ENCODE measurements at regions not wholly inside any gene's neighbourhood (a gene's known extent, or its start where the extent isn't known, plus 50 kb on each side); places are given as distances from the start of the nearest gene placed in this dataset.

DNA sequence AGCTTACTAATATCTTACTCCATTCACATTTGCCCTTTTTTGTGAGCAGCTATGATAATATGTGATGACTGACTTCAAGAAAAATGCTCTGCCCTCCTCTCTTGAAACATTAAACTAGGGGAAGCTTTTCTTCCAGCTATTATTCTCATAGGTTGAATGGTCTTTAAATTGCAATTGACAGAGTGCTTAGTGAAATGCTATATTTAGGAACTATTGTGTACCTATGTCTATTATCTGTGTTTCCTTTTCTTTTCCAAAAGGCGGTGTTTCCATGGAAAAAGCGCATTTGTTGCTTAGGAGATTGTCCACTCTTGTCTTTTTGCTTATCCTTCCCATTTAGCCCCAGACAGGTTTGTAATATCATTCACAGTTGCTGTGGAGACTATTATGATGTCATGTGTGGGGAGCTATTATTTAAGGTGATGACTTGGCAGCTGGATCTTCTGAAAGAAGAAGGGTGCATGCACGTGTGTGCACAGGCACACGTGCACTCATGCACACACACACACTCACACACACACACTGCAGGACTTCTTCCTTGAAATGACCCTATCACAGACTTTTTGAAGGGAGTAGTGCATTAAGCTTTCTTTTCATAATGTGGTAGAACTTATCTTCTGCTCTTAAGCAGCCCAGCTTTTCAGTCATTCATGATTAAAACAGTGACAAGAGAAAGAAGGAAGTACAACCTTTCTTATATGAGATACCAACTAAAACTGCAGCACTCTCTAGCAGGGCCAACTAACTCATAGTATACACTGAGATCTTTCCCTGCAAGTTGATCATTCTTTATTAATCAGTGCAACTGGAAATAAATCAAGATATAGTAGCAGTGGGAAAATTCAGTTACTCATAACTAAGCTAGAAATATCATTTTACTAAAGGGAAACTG lies 340.8 kb upstream of the MTNR1B start:
- H3K36me3 ChIP-seq (ENCODE audit: insufficient read depth) = no peaks in the 10 kb centered on the region
- Mint-ChIP-seq H3K4me1 (peaks cover 24% of the 10 kb centered on the region), H3K27me3 (ENCODE audit: insufficient read depth, low read depth, poor library complexity) (no peaks in the 10 kb centered on the region), H3K4me3 (no peak overlapping the region), H3K36me3 (ENCODE audit: low read depth) (peaks cover 3% of the 10 kb centered on the region; the same call in 1 of the 3 replicates), H3K27ac (no peak overlapping the region), H3K9me3 (no peaks in the 10 kb centered on the region)
- ATAC-seq (no peak), DNase-seq (ENCODE audit: low spot score) (no peak)
- H3K4me3 ChIP-seq = no peak overlapping the region
- H3K27ac ChIP-seq (ENCODE audit: low read depth) = no peak overlapping the region
- peaks cover 7% of the 10 kb centered on the region; the same call in 1 of the 2 replicates for H3K4me1 ChIP-seq (ENCODE audit: insufficient read depth)
- no peaks in the 10 kb centered on the region for H3K27me3 ChIP-seq (ENCODE audit: insufficient read depth)
- H2AFZ ChIP-seq = no peak overlapping the region
- H3K79me2 ChIP-seq (replicated peaks; ENCODE audit: insufficient read depth) = no peaks in the 10 kb centered on the region
- no peak overlapping the region for H3K4me2 ChIP-seq
- no peaks in the 10 kb centered on the region for H3K9me2 ChIP-seq (ENCODE audit: insufficient read depth)
- TF ChIP-seq CREB1 (CRISPR knock-in tag; IDR thresholded peaks at IDR 0.05; ENCODE audit: low read depth) (no peak), ZNF331 (CRISPR knock-in tag; IDR thresholded peaks at IDR 0.05; ENCODE audit: low read depth) (no peak), STAT1 (IDR thresholded peaks at IDR 0.05; ENCODE audit: unreplicated experiment) (no peak), NANOG (IDR thresholded peaks at IDR 0.05; ENCODE audit: borderline replicate concordance) (no peak), EZH2phosphoT487 (IDR thresholded peaks at IDR 0.05; ENCODE audit: unreplicated experiment) (no peak), ZNF462 (CRISPR knock-in tag; IDR thresholded peaks at IDR 0.05) (no peak)
- TF ChIP-seq, protein P1, sequence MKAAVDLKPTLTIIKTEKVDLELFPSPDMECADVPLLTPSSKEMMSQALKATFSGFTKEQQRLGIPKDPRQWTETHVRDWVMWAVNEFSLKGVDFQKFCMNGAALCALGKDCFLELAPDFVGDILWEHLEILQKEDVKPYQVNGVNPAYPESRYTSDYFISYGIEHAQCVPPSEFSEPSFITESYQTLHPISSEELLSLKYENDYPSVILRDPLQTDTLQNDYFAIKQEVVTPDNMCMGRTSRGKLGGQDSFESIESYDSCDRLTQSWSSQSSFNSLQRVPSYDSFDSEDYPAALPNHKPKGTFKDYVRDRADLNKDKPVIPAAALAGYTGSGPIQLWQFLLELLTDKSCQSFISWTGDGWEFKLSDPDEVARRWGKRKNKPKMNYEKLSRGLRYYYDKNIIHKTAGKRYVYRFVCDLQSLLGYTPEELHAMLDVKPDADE (IDR thresholded peaks at IDR 0.05) = no peak
- TF ChIP-seq, protein P2, sequence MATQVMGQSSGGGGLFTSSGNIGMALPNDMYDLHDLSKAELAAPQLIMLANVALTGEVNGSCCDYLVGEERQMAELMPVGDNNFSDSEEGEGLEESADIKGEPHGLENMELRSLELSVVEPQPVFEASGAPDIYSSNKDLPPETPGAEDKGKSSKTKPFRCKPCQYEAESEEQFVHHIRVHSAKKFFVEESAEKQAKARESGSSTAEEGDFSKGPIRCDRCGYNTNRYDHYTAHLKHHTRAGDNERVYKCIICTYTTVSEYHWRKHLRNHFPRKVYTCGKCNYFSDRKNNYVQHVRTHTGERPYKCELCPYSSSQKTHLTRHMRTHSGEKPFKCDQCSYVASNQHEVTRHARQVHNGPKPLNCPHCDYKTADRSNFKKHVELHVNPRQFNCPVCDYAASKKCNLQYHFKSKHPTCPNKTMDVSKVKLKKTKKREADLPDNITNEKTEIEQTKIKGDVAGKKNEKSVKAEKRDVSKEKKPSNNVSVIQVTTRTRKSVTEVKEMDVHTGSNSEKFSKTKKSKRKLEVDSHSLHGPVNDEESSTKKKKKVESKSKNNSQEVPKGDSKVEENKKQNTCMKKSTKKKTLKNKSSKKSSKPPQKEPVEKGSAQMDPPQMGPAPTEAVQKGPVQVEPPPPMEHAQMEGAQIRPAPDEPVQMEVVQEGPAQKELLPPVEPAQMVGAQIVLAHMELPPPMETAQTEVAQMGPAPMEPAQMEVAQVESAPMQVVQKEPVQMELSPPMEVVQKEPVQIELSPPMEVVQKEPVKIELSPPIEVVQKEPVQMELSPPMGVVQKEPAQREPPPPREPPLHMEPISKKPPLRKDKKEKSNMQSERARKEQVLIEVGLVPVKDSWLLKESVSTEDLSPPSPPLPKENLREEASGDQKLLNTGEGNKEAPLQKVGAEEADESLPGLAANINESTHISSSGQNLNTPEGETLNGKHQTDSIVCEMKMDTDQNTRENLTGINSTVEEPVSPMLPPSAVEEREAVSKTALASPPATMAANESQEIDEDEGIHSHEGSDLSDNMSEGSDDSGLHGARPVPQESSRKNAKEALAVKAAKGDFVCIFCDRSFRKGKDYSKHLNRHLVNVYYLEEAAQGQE (IDR thresholded peaks at IDR 0.05; ENCODE audit: unreplicated experiment) = no peak
- no peaks in the 10 kb centered on the region; the same call in 1 of the 2 replicates for H4K20me1 ChIP-seq (replicated peaks; ENCODE audit: insufficient read depth)
- no peaks in the 10 kb centered on the region for H3F3A ChIP-seq (replicated peaks; ENCODE audit: low read depth)

Measured in GM23338 (cell line).